ENCODE measurements at regions not wholly inside any gene's neighbourhood (a gene's known extent, or its start where the extent isn't known, plus 50 kb on each side); places are given as distances from the start of the nearest gene placed in this dataset.

- Histone ChIP-seq H3K4me2 (ENCODE audit: low read length) (peak overlapping the region; percentile 64), H3K79me2 (ENCODE audit: insufficient read depth, low read length) (no peaks in the 10 kb centered on the region), H3K9ac (ENCODE audit: low read length) (no peak overlapping the region), H2AFZ (ENCODE audit: low read depth, low read length) (peak overlapping the region; percentile 5), H3K9me3 (ENCODE audit: insufficient read depth, low read depth, low read length) (no peaks in the 10 kb centered on the region), H3K4me1 (ENCODE audit: insufficient read depth, low read length) (peaks cover 11% of the 10 kb centered on the region), H3K27me3 (ENCODE audit: insufficient read depth, low read length) (no peaks in the 10 kb centered on the region), H3K4me3 (ENCODE audit: insufficient read depth, low read depth, low read length) (no peak overlapping the region), H3K27ac (ENCODE audit: low read depth, low read length) (peak overlapping the region; percentile 39), H3K36me3 (ENCODE audit: insufficient read depth, low read length) (no peaks in the 10 kb centered on the region), H4K20me1 (ENCODE audit: insufficient read depth, low read length) (no peaks in the 10 kb centered on the region)
- TF ChIP-seq EZH2 (IDR thresholded peaks at IDR 0.05; ENCODE audit: insufficient read depth, low read length): no peak
- TF ChIP-seq, protein P1, sequence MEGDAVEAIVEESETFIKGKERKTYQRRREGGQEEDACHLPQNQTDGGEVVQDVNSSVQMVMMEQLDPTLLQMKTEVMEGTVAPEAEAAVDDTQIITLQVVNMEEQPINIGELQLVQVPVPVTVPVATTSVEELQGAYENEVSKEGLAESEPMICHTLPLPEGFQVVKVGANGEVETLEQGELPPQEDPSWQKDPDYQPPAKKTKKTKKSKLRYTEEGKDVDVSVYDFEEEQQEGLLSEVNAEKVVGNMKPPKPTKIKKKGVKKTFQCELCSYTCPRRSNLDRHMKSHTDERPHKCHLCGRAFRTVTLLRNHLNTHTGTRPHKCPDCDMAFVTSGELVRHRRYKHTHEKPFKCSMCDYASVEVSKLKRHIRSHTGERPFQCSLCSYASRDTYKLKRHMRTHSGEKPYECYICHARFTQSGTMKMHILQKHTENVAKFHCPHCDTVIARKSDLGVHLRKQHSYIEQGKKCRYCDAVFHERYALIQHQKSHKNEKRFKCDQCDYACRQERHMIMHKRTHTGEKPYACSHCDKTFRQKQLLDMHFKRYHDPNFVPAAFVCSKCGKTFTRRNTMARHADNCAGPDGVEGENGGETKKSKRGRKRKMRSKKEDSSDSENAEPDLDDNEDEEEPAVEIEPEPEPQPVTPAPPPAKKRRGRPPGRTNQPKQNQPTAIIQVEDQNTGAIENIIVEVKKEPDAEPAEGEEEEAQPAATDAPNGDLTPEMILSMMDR (IDR thresholded peaks at IDR 0.05; ENCODE audit: insufficient read depth, low read depth, low read length): no peak
- FAIRE-seq: peak; percentile 89
- Mint-ChIP-seq H3K4me1 (ENCODE audit: low read depth, unreplicated experiment) (peaks cover 31% of the 10 kb centered on the region), H3K27ac (ENCODE audit: unreplicated experiment) (peak overlapping the region; percentile 69), H3K36me3 (ENCODE audit: low read depth, unreplicated experiment) (no peaks in the 10 kb centered on the region), H3K4me3 (ENCODE audit: unreplicated experiment) (no peak overlapping the region), H3K9me3 (ENCODE audit: unreplicated experiment) (peaks cover 10% of the 10 kb centered on the region), H3K27me3 (ENCODE audit: low read depth, unreplicated experiment) (no peaks in the 10 kb centered on the region)
- DNase-seq (ENCODE audit: low read depth): peak; percentile 94
Measured at GRCh38 chr1:221169447-221169889, 290.2 kb downstream of the HLX start.

GRCh38 chr1:221170171-221170570 lies 290.9 kb downstream of the HLX start:
- no peak for FAIRE-seq
- H3K9ac ChIP-seq (ENCODE audit: low read length): no peak overlapping the region
- peaks cover 10% of the 10 kb centered on the region for H3K9me3 Mint-ChIP-seq (ENCODE audit: unreplicated experiment)
- peaks cover 2% of the 10 kb centered on the region for H3K27me3 Mint-ChIP-seq (ENCODE audit: low read depth, unreplicated experiment)
- peak overlapping the region; percentile 39 for H3K27ac ChIP-seq (ENCODE audit: low read depth, low read length)
- DNase-seq (ENCODE audit: low read depth): peak; percentile 28
- H3K4me3 ChIP-seq (ENCODE audit: insufficient read depth, low read depth, low read length): no peak overlapping the region
- H3K36me3 Mint-ChIP-seq (ENCODE audit: low read depth, unreplicated experiment): no peaks in the 10 kb centered on the region
- no peaks in the 10 kb centered on the region for H3K79me2 ChIP-seq (ENCODE audit: insufficient read depth, low read length)
- no peaks in the 10 kb centered on the region for H3K36me3 ChIP-seq (ENCODE audit: insufficient read depth, low read length)
- peak overlapping the region; percentile 69 for H3K27ac Mint-ChIP-seq (ENCODE audit: unreplicated experiment)
- H3K4me1 Mint-ChIP-seq (ENCODE audit: low read depth, unreplicated experiment): peaks cover 26% of the 10 kb centered on the region
- H3K27me3 ChIP-seq (ENCODE audit: insufficient read depth, low read length): no peaks in the 10 kb centered on the region
- TF ChIP-seq, protein P1 (IDR thresholded peaks at IDR 0.05; ENCODE audit: insufficient read depth, low read depth, low read length): no peak
- no peak for TF ChIP-seq EZH2 (IDR thresholded peaks at IDR 0.05; ENCODE audit: insufficient read depth, low read length)
- peaks cover 11% of the 10 kb centered on the region for H3K4me1 ChIP-seq (ENCODE audit: insufficient read depth, low read length)
- no peak overlapping the region for H3K4me2 ChIP-seq (ENCODE audit: low read length)
- H3K9me3 ChIP-seq (ENCODE audit: insufficient read depth, low read depth, low read length): no peaks in the 10 kb centered on the region
- H2AFZ ChIP-seq (ENCODE audit: low read depth, low read length): no peak overlapping the region
- no peak overlapping the region for H3K4me3 Mint-ChIP-seq (ENCODE audit: unreplicated experiment)
- H4K20me1 ChIP-seq (ENCODE audit: insufficient read depth, low read length): no peaks in the 10 kb centered on the region

DNA sequence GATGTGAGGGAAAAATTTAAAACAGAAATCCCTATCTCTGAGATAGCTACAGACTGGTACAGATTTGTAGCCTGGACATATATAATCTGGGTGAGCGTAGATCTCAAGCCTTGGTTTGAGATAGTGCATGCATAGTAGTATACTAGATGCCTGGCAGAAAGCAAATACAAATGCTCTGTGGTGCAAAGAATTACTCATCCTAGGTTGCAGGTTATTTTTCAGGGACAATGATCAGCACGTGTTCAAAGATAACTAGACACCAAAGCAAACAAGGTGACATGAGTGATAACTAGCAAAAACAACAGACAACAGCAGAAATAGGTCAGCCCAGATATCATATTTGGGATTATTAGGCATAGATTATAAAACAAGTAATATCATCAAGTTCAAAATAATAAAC lies 292.5 kb downstream of the HLX start:
- Histone ChIP-seq H2AFZ (ENCODE audit: low read depth, low read length) (no peak overlapping the region), H3K36me3 (ENCODE audit: insufficient read depth, low read length) (no peaks in the 10 kb centered on the region), H3K4me3 (ENCODE audit: insufficient read depth, low read depth, low read length) (no peak overlapping the region), H3K27ac (ENCODE audit: low read depth, low read length) (no peak overlapping the region), H3K79me2 (ENCODE audit: insufficient read depth, low read length) (no peaks in the 10 kb centered on the region), H3K4me2 (ENCODE audit: low read length) (no peak overlapping the region), H3K4me1 (ENCODE audit: insufficient read depth, low read length) (peaks cover 11% of the 10 kb centered on the region), H4K20me1 (ENCODE audit: insufficient read depth, low read length) (no peaks in the 10 kb centered on the region), H3K9me3 (ENCODE audit: insufficient read depth, low read depth, low read length) (no peaks in the 10 kb centered on the region), H3K27me3 (ENCODE audit: insufficient read depth, low read length) (no peaks in the 10 kb centered on the region), H3K9ac (ENCODE audit: low read length) (no peak overlapping the region)
- Mint-ChIP-seq H3K36me3 (ENCODE audit: low read depth, unreplicated experiment) (no peaks in the 10 kb centered on the region), H3K4me3 (ENCODE audit: unreplicated experiment) (no peak overlapping the region), H3K27ac (ENCODE audit: unreplicated experiment) (no peak overlapping the region), H3K27me3 (ENCODE audit: low read depth, unreplicated experiment) (peaks cover 2% of the 10 kb centered on the region), H3K4me1 (ENCODE audit: low read depth, unreplicated experiment) (peaks cover 14% of the 10 kb centered on the region), H3K9me3 (ENCODE audit: unreplicated experiment) (peaks cover 10% of the 10 kb centered on the region)
- FAIRE-seq (no peak), DNase-seq (ENCODE audit: low read depth) (no peak)
- TF ChIP-seq EZH2 (IDR thresholded peaks at IDR 0.05; ENCODE audit: insufficient read depth, low read length): no peak
- TF ChIP-seq, protein P1 (IDR thresholded peaks at IDR 0.05; ENCODE audit: insufficient read depth, low read depth, low read length): no peak

Data from astrocyte (in vitro differentiated cells and primary cell).